GM19239 (cell line): ENCODE measurements at regions not wholly inside any gene's neighbourhood (a gene's known extent, or its start where the extent isn't known, plus 50 kb on each side); places are given as distances from the start of the nearest gene placed in this dataset.

Source experiments
- DNase-seq: peaks from one replicate; pipeline ENCODE4 v3.0.0; 2011; ENCODE audit warnings: low spot score; ENCODE audit not compliant: insufficient read length
- FAIRE-seq: peaks from 2 replicates; lab custom pipeline; 2011; peaks lifted over from hg19 to GRCh38; lab: Jason Lieb, UNC

GRCh38 chr1:218948446-218948845 lies 225.2 kb upstream of the LYPLAL1 start:
- FAIRE-seq, result no peak
- DNase-seq, result no peak

GRCh38 chr1:218953386-218953785 lies 220.3 kb upstream of the LYPLAL1 start:
- FAIRE-seq (no peak), DNase-seq (no peak)

GRCh38 chr1:218957971-218958370 lies 215.7 kb upstream of the LYPLAL1 start:
- DNase-seq, result no peak
- FAIRE-seq, result no peak

- FAIRE-seq (no peak), DNase-seq (no peak)
Observed at GRCh38 chr1:218959784-218960183, 213.9 kb upstream of the LYPLAL1 start.

- no peak for FAIRE-seq
- DNase-seq, result no peak
Observed at GRCh38 chr1:218964471-218965185, 209.1 kb upstream of the LYPLAL1 start.

GRCh38 chr1:218965821-218966220 lies 207.9 kb upstream of the LYPLAL1 start:
- FAIRE-seq (no peak), DNase-seq (no peak)

- FAIRE-seq (no peak), DNase-seq (no peak)
Observed at GRCh38 chr1:218967254-218967653, 206.4 kb upstream of the LYPLAL1 start.

GRCh38 chr1:218967836-218968235 lies 205.8 kb upstream of the LYPLAL1 start:
- FAIRE-seq (no peak), DNase-seq (no peak)

GRCh38 chr1:218969006-218969405 lies 204.7 kb upstream of the LYPLAL1 start:
- FAIRE-seq, result no peak

GRCh38 chr1:218970397-218970990 lies 203.2 kb upstream of the LYPLAL1 start:
- FAIRE-seq, result no peak
- DNase-seq, result no peak

More at GRCh38 chr1:218969006-218969405, 204.7 kb upstream of the LYPLAL1 start:
- no peak for DNase-seq

- DNase-seq, result no peak
- FAIRE-seq, result no peak
Observed at GRCh38 chr1:218971156-218971555, 202.5 kb upstream of the LYPLAL1 start.

- DNase-seq, result no peak
- FAIRE-seq, result no peak
Observed at GRCh38 chr1:218980881-218981280, 192.8 kb upstream of the LYPLAL1 start.

- FAIRE-seq (no peak), DNase-seq (no peak)
Observed at GRCh38 chr1:218982482-218982881, 191.2 kb upstream of the LYPLAL1 start.

- FAIRE-seq, result no peak
- no peak for DNase-seq
Observed at GRCh38 chr1:218983433-218983832, 190.2 kb upstream of the LYPLAL1 start.

- DNase-seq (no peak), FAIRE-seq (no peak)
Observed at GRCh38 chr1:218983848-218984247, 189.8 kb upstream of the LYPLAL1 start.

- FAIRE-seq, result no peak
- no peak for DNase-seq
Observed at GRCh38 chr1:218985424-218985984, 188.2 kb upstream of the LYPLAL1 start.

- FAIRE-seq (no peak), DNase-seq (no peak)
Observed at GRCh38 chr1:218986816-218987215, 186.9 kb upstream of the LYPLAL1 start.

- DNase-seq (no peak), FAIRE-seq (no peak)
Observed at GRCh38 chr1:218990019-218990418, 183.7 kb upstream of the LYPLAL1 start.

GRCh38 chr1:218991089-218991488 lies 182.6 kb upstream of the LYPLAL1 start:
- DNase-seq (no peak), FAIRE-seq (no peak)

- no peak for DNase-seq
- no peak for FAIRE-seq
Observed at GRCh38 chr1:218994615-218995014, 179.1 kb upstream of the LYPLAL1 start.

GRCh38 chr1:218995091-218995665 lies 178.5 kb upstream of the LYPLAL1 start:
- no peak for FAIRE-seq
- DNase-seq, result no peak
